ENCODE measurements at regions not wholly inside any gene's neighbourhood (a gene's known extent, or its start where the extent isn't known, plus 50 kb on each side); places are given as distances from the start of the nearest gene placed in this dataset.

DNA sequence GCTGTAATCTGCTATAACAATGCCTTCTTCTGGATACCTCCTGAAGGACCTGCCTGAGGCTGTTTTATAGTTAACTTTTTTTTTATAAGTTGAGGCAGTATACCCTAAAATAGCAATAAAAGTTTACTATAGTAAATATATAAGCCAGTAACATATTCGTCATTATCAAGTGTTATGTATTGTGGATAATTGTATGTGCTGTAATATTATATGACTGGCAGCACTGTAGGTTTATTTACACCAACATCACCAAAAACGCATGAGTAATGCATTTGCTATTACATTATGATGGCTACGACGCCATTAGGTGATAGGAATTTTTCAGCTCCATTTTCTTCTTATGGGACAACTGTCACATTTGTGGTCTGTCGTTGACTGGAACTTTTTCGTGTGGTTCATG, 237.2 kb upstream of the PITX2 start:
- Histone ChIP-seq H2AFZ (replicated peaks; ENCODE audit: low read length, poor library complexity) (no peak overlapping the region), H3K18ac (ENCODE audit: low read depth, low read length) (no peak overlapping the region), H2BK5ac (ENCODE audit: low read depth, low read length, poor library complexity, severe bottlenecking) (no peak overlapping the region), H3K4me2 (ENCODE audit: low read depth, low read length) (no peak overlapping the region), H3K79me1 (ENCODE audit: low read depth in 1 of 2, low read length in 2 of 2) (no peaks in the 10 kb centered on the region), H3K36me3 (ENCODE audit: control insufficient read depth, insufficient read depth, low read length) (no peaks in the 10 kb centered on the region), H2BK20ac (ENCODE audit: low read depth, low read length) (no peak overlapping the region), H3K4me1 (ENCODE audit: control insufficient read depth, insufficient read depth, low read length) (no peaks in the 10 kb centered on the region), H3K4me3 (ENCODE audit: insufficient read depth, low read depth, low read length) (no peak overlapping the region), H3K27ac (ENCODE audit: insufficient read depth, low read length) (no peak overlapping the region), H2BK120ac (ENCODE audit: low read depth, low read length) (no peak overlapping the region), H3K9me3 (ENCODE audit: control insufficient read depth, insufficient read depth, low read length) (no peaks in the 10 kb centered on the region), H3K56ac (ENCODE audit: extremely low read depth, insufficient read depth, low read length) (no peak overlapping the region), H2AK5ac (ENCODE audit: low read depth, low read length) (no peak overlapping the region), H2BK15ac (ENCODE audit: low read depth, low read length) (no peak overlapping the region), H3K27me3 (ENCODE audit: control insufficient read depth, insufficient read depth, low read length) (no peaks in the 10 kb centered on the region), H3K9ac (ENCODE audit: low read depth, low read length) (no peak overlapping the region), H3K23ac (ENCODE audit: low read depth, low read length) (no peak overlapping the region), H3K9me1 (ENCODE audit: insufficient read depth, low read length) (no peaks in the 10 kb centered on the region), H4K91ac (ENCODE audit: insufficient read depth, low read depth, low read length) (no peak overlapping the region), H3K14ac (replicated peaks; ENCODE audit: low read depth, low read length) (no peak overlapping the region), H2AK9ac (replicated peaks; ENCODE audit: low read depth, low read length, poor library complexity) (no peak overlapping the region), H4K5ac (ENCODE audit: low read depth, low read length) (no peak overlapping the region), H4K20me1 (ENCODE audit: insufficient read depth, low read length) (no peaks in the 10 kb centered on the region), H4K8ac (ENCODE audit: low read depth in 2 of 2, low read length in 2 of 2) (no peak overlapping the region), H3K4ac (ENCODE audit: low read depth, low read length) (no peak overlapping the region)
- dilution Hi-C loops (cut with HindIII; ENCODE audit: low sequenced_read_pairs, unreplicated experiment) = no loop called here
- TF ChIP-seq FOS (IDR thresholded peaks at IDR 0.05; ENCODE audit: low read depth, low read length) (no peak), RFX5 (IDR thresholded peaks at IDR 0.05; ENCODE audit: low read depth, low read length) (no peak), CEBPB (IDR thresholded peaks at IDR 0.05; ENCODE audit: low read depth, low read length) (no peak), BHLHE40 (IDR thresholded peaks at IDR 0.05; ENCODE audit: low read depth, low read length) (no peak), MXI1 (IDR thresholded peaks at IDR 0.05; ENCODE audit: borderline replicate concordance, low read depth, low read length) (no peak), SMC3 (IDR thresholded peaks at IDR 0.05; ENCODE audit: low read depth, low read length) (no peak), NFE2L2 (IDR thresholded peaks at IDR 0.05; ENCODE audit: low read depth, low read length) (no peak), MAFK (IDR thresholded peaks at IDR 0.05; ENCODE audit: low read depth, low read length) (no peak), MAZ (IDR thresholded peaks at IDR 0.05; ENCODE audit: borderline replicate concordance, low read depth, low read length) (no peak), RAD21 (IDR thresholded peaks at IDR 0.05; ENCODE audit: low read length) (no peak)
- TF ChIP-seq, protein P1, sequence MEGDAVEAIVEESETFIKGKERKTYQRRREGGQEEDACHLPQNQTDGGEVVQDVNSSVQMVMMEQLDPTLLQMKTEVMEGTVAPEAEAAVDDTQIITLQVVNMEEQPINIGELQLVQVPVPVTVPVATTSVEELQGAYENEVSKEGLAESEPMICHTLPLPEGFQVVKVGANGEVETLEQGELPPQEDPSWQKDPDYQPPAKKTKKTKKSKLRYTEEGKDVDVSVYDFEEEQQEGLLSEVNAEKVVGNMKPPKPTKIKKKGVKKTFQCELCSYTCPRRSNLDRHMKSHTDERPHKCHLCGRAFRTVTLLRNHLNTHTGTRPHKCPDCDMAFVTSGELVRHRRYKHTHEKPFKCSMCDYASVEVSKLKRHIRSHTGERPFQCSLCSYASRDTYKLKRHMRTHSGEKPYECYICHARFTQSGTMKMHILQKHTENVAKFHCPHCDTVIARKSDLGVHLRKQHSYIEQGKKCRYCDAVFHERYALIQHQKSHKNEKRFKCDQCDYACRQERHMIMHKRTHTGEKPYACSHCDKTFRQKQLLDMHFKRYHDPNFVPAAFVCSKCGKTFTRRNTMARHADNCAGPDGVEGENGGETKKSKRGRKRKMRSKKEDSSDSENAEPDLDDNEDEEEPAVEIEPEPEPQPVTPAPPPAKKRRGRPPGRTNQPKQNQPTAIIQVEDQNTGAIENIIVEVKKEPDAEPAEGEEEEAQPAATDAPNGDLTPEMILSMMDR (conservative IDR thresholded peaks at IDR 0.05; ENCODE audit: low read depth, low read length) = no peak
- TF ChIP-seq, protein P2, sequence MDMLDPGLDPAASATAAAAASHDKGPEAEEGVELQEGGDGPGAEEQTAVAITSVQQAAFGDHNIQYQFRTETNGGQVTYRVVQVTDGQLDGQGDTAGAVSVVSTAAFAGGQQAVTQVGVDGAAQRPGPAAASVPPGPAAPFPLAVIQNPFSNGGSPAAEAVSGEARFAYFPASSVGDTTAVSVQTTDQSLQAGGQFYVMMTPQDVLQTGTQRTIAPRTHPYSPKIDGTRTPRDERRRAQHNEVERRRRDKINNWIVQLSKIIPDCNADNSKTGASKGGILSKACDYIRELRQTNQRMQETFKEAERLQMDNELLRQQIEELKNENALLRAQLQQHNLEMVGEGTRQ (IDR thresholded peaks at IDR 0.05; ENCODE audit: low read depth, low read length) = no peak
- TF ChIP-seq, protein P3, sequence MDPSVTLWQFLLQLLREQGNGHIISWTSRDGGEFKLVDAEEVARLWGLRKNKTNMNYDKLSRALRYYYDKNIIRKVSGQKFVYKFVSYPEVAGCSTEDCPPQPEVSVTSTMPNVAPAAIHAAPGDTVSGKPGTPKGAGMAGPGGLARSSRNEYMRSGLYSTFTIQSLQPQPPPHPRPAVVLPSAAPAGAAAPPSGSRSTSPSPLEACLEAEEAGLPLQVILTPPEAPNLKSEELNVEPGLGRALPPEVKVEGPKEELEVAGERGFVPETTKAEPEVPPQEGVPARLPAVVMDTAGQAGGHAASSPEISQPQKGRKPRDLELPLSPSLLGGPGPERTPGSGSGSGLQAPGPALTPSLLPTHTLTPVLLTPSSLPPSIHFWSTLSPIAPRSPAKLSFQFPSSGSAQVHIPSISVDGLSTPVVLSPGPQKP (IDR thresholded peaks at IDR 0.05; ENCODE audit: borderline replicate concordance, low read depth, low read length) = no peak
- no TSS peak for BruUV-seq (replicated peaks)
- WGBS, 2 experiments (ENCODE audit: extremely low coverage in 2 of 2, insufficient read length in 1 of 2) = no CpG with 5 or more reads among the region's 6 CpGs
- in situ Hi-C loops (cut with MboI; ENCODE audit: low sequenced_read_pairs) = no loop called here
- DNase-seq (no peak), ATAC-seq (ENCODE audit: low read depth) (no peak)
- ChIA-PET CTCF (interaction anchor here (0.8 kb wide), 1 partner anchor 166 kb away, joined by 3 read pairs; no protein-coding TSS in a partner anchor), POLR2A (ENCODE audit: unreplicated experiment) (no interaction called here)
- intact Hi-C loops (cut with micrococcal nuclease) = loop anchor here (10.0 kb wide), 1 partner anchor 775 kb away; no protein-coding TSS in a partner anchor

Measured in IMR-90 (cell line).